ENCODE measurements at regions not wholly inside any gene's neighbourhood (a gene's known extent, or its start where the extent isn't known, plus 50 kb on each side); places are given as distances from the start of the nearest gene placed in this dataset.

DNA sequence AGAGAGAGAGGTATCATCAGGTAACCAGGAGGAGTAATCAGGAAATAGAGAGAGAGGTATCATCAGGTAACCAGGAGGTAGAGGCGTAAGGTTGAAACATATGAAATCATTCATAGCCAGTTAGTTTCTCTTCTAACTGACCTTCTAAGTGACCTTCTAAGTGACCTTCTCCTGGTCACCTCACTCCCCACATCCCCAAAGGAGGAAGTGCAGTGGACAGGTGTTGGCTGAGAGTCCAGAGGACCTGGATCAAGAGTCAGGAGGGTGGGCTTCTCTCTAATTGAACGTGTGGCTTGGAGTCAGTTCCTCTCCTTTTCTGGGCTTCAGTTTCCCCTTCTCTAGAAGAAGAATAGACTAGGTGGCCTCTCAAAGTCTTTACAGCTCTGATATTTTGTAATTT is 121.3 kb upstream of the DLG1 start:
- TF ChIP-seq, protein P1, sequence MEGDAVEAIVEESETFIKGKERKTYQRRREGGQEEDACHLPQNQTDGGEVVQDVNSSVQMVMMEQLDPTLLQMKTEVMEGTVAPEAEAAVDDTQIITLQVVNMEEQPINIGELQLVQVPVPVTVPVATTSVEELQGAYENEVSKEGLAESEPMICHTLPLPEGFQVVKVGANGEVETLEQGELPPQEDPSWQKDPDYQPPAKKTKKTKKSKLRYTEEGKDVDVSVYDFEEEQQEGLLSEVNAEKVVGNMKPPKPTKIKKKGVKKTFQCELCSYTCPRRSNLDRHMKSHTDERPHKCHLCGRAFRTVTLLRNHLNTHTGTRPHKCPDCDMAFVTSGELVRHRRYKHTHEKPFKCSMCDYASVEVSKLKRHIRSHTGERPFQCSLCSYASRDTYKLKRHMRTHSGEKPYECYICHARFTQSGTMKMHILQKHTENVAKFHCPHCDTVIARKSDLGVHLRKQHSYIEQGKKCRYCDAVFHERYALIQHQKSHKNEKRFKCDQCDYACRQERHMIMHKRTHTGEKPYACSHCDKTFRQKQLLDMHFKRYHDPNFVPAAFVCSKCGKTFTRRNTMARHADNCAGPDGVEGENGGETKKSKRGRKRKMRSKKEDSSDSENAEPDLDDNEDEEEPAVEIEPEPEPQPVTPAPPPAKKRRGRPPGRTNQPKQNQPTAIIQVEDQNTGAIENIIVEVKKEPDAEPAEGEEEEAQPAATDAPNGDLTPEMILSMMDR (IDR thresholded peaks at IDR 0.05) = no peak
- no peak for TF ChIP-seq POLR2A (IDR thresholded peaks at IDR 0.05)
